GM23338 (cell line): ENCODE measurements at regions not wholly inside any gene's neighbourhood (a gene's known extent, or its start where the extent isn't known, plus 50 kb on each side); places are given as distances from the start of the nearest gene placed in this dataset.

Experiments used
- ATAC-seq: fragments of 200-7000 bp; cut with Tn5 transposase; 3 replicates; pipeline ENCODE4 v1.9.1; 2020
- DNase-seq: peaks from one replicate; pipeline ENCODE4 v3.0.0-alpha.2; 2015; ENCODE audit warnings: low spot score
- H2AFZ ChIP-seq: fragments of 200-600 bp; sonication (generic); 2 replicates; pipeline ENCODE4 v1.8.0; 2016; ENCODE audit warnings: antibody characterized with exemption, mild to moderate bottlenecking, moderate library complexity
- H3F3A ChIP-seq: fragments of 200-600 bp; sonication (generic); replicated peaks from 2 replicates; pipeline ENCODE4 v1.8.0; 2017; ENCODE audit warnings: antibody characterized with exemption, mixed run types, low read depth
- H3K27ac ChIP-seq: fragments of 200-600 bp; sonication (generic); 2 replicates; pipeline ENCODE4 v1.6.1; 2016; ENCODE audit warnings: low read depth
- H3K27me3 ChIP-seq: fragments of 200-600 bp; sonication (generic); 2 replicates; pipeline ENCODE4 v1.8.0; 2016; ENCODE audit warnings: mild to moderate bottlenecking, mixed run types, moderate library complexity; ENCODE audit not compliant: insufficient read depth
- H3K36me3 ChIP-seq: fragments of 200-600 bp; sonication (generic); 2 replicates; pipeline ENCODE4 v1.8.0; 2016; ENCODE audit warnings: mild to moderate bottlenecking; ENCODE audit not compliant: insufficient read depth
- H3K4me1 ChIP-seq: fragments of 200-600 bp; sonication (generic); 2 replicates; pipeline ENCODE4 v1.8.0; 2016; ENCODE audit warnings: mild to moderate bottlenecking, moderate library complexity; ENCODE audit not compliant: insufficient read depth
- H3K4me2 ChIP-seq: fragments of 200-600 bp; sonication (generic); 2 replicates; pipeline ENCODE4 v1.7.1; 2017; ENCODE audit warnings: mixed run types
- H3K4me3 ChIP-seq: fragments of 200-600 bp; sonication (generic); 2 replicates; pipeline ENCODE4 v1.6.1; 2016; ENCODE audit warnings: mixed run types
- H3K79me2 ChIP-seq: fragments of 200-600 bp; sonication (generic); replicated peaks from 2 replicates; pipeline ENCODE4 v1.8.0; 2017; ENCODE audit warnings: mild to moderate bottlenecking; ENCODE audit not compliant: insufficient read depth
- H3K9me2 ChIP-seq: fragments of 200-600 bp; sonication (generic); 2 replicates; pipeline ENCODE4 v1.8.0; 2017; ENCODE audit not compliant: insufficient read depth
- H4K20me1 ChIP-seq: fragments of 200-600 bp; sonication (generic); replicated peaks from 2 replicates; pipeline ENCODE4 v1.8.0; 2017; ENCODE audit warnings: mild to moderate bottlenecking; ENCODE audit not compliant: insufficient read depth
- H3K27ac Mint-ChIP-seq: 2 replicates; pipeline ENCODE4 v1.8.0; 2020; ENCODE audit warnings: inconsistent platforms, mild to moderate bottlenecking, moderate library complexity, mixed read lengths
- H3K27me3 Mint-ChIP-seq: 3 replicates; pipeline ENCODE4 v1.8.0; 2022; ENCODE audit warnings: low read depth, mild to moderate bottlenecking, moderate library complexity, mixed read lengths, inconsistent platforms; ENCODE audit not compliant: insufficient read depth, poor library complexity
- H3K36me3 Mint-ChIP-seq: 3 replicates; pipeline ENCODE4 v1.8.0; 2021; ENCODE audit warnings: low read depth, mild to moderate bottlenecking, inconsistent platforms, moderate library complexity, mixed read lengths
- H3K4me1 Mint-ChIP-seq: 3 replicates; pipeline ENCODE4 v1.8.0; 2020; ENCODE audit warnings: mild to moderate bottlenecking, inconsistent platforms, mixed read lengths
- H3K4me3 Mint-ChIP-seq: 3 replicates; pipeline ENCODE4 v1.8.0; 2021; ENCODE audit warnings: moderate library complexity, mild to moderate bottlenecking, inconsistent platforms, mixed read lengths
- H3K9me3 Mint-ChIP-seq: 3 replicates; pipeline ENCODE4 v1.8.0; 2020; ENCODE audit warnings: moderate library complexity, mild to moderate bottlenecking, inconsistent platforms, mixed read lengths
- CREB1 ChIP-seq: fragments of 250-450 bp; sonication (Bioruptor Pico); IDR thresholded peaks from 2 replicates; pipeline ENCODE4 v1.5.0; 2020; ENCODE audit warnings: low read depth, mild to moderate bottlenecking, moderate library complexity
- EZH2 ChIP-seq: fragments of 200-600 bp; sonication (generic); IDR thresholded peaks from one replicate; pipeline ENCODE4 v1.8.0; 2017; ENCODE audit warnings: antibody characterized with exemption, mild to moderate bottlenecking, low read depth; ENCODE audit not compliant: unreplicated experiment
- EZH2phosphoT487 ChIP-seq: fragments of 200-600 bp; sonication (generic); IDR thresholded peaks from one replicate; pipeline ENCODE4 v1.8.1; 2018; ENCODE audit warnings: antibody characterized with exemption; ENCODE audit not compliant: unreplicated experiment
- JUNB ChIP-seq: IDR thresholded peaks from one replicate; pipeline ENCODE4 v1.6.1; 2016; ENCODE audit warnings: antibody characterized with exemption; ENCODE audit not compliant: unreplicated experiment
- NANOG ChIP-seq: IDR thresholded peaks from 2 replicates; pipeline ENCODE4 v1.6.1; 2016; ENCODE audit warnings: antibody characterized with exemption, borderline replicate concordance
- POLR2AphosphoS5 ChIP-seq: IDR thresholded peaks from 2 replicates; pipeline ENCODE4 v1.6.1; 2016; ENCODE audit warnings: antibody characterized with exemption, low read depth
- STAT1 ChIP-seq: IDR thresholded peaks from one replicate; pipeline ENCODE4 v1.6.1; 2016; ENCODE audit warnings: antibody characterized with exemption; ENCODE audit not compliant: unreplicated experiment
- ZNF114 ChIP-seq: fragments of 250-450 bp; sonication (Bioruptor Pico); IDR thresholded peaks from 2 replicates; pipeline ENCODE4 v1.5.0; 2020; ENCODE audit warnings: mild to moderate bottlenecking, moderate library complexity
- ZNF331 ChIP-seq: fragments of 250-450 bp; sonication (Bioruptor Pico); IDR thresholded peaks from 2 replicates; pipeline ENCODE4 v1.5.0; 2020; ENCODE audit warnings: low read depth, mild to moderate bottlenecking, moderate library complexity
- TF ChIP-seq, protein P1 (sequence below): IDR thresholded peaks from one replicate; pipeline ENCODE4 v1.6.1; 2018; ENCODE audit warnings: antibody characterized with exemption; ENCODE audit not compliant: unreplicated experiment
- TF ChIP-seq, protein P2 (sequence below): IDR thresholded peaks from 2 replicates; pipeline ENCODE4 v1.6.1; 2016; ENCODE audit warnings: antibody characterized with exemption
- TF ChIP-seq, protein P3 (sequence below), 2 experiments: fragments of 200-600 bp in 1 of 2; sonication (generic) in 1 of 2; conservative IDR thresholded peaks; 2 replicates each; pipeline versions ENCODE4 v1.5.1 to v1.6.1; 2016 to 2017; ENCODE audit warnings: antibody characterized with exemption in 2 of 2, low read depth in 2 of 2, mild to moderate bottlenecking in 2 of 2, moderate library complexity in 1 of 2
- TF ChIP-seq, protein P4 (sequence below): fragments of 250-450 bp; sonication (Bioruptor Pico); IDR thresholded peaks from 2 replicates; pipeline ENCODE4 v1.5.0; 2020; ENCODE audit warnings: mild to moderate bottlenecking, moderate library complexity

DNA sequence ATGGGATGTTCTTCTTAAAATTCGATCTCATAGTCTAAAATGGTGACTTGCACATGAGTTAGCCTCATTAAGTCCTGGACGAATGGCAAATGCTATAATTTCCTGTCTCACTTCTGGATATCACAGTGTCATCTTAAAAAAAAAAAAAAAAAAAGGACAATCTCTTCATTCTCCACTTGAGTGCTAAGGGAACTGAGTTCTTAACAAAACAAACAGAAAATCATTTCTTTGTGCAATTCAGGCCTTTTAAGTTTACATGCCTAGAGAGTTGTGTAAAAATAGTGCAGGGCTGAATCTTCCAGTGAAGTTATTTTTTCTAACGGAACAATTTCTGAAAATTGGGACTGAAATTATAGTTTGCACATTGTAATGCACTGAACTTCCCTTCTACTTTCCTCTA is 122.8 kb upstream of the FAT1 start:
- peaks cover 11% of the 10 kb centered on the region for H3K36me3 Mint-ChIP-seq

More for the DNA sequence above, 122.8 kb upstream of the FAT1 start:
- Histone ChIP-seq H3K4me1 (no peaks in the 10 kb centered on the region), H3K4me2 (no peak overlapping the region), H3K36me3 (no peaks in the 10 kb centered on the region), H3K4me3 (no peak overlapping the region), H3K27me3 (no peaks in the 10 kb centered on the region), H4K20me1 (no peaks in the 10 kb centered on the region), H2AFZ (no peak overlapping the region), H3K79me2 (no peaks in the 10 kb centered on the region), H3K27ac (no peak overlapping the region), H3K9me2 (no peaks in the 10 kb centered on the region), H3F3A (no peaks in the 10 kb centered on the region)
- ATAC-seq (no peak), DNase-seq (no peak)
- Mint-ChIP-seq H3K4me3 (no peak overlapping the region), H3K4me1 (no peaks in the 10 kb centered on the region), H3K9me3 (peaks cover 20% of the 10 kb centered on the region), H3K27me3 (no peaks in the 10 kb centered on the region), H3K27ac (no peak overlapping the region)
- TF ChIP-seq EZH2phosphoT487 (no peak), ZNF331 (CRISPR knock-in tag) (no peak), STAT1 (no peak), CREB1 (CRISPR knock-in tag) (no peak), POLR2AphosphoS5 (no peak), JUNB (no peak), EZH2 (no peak), NANOG (no peak), ZNF114 (no peak)
- TF ChIP-seq, protein P1, sequence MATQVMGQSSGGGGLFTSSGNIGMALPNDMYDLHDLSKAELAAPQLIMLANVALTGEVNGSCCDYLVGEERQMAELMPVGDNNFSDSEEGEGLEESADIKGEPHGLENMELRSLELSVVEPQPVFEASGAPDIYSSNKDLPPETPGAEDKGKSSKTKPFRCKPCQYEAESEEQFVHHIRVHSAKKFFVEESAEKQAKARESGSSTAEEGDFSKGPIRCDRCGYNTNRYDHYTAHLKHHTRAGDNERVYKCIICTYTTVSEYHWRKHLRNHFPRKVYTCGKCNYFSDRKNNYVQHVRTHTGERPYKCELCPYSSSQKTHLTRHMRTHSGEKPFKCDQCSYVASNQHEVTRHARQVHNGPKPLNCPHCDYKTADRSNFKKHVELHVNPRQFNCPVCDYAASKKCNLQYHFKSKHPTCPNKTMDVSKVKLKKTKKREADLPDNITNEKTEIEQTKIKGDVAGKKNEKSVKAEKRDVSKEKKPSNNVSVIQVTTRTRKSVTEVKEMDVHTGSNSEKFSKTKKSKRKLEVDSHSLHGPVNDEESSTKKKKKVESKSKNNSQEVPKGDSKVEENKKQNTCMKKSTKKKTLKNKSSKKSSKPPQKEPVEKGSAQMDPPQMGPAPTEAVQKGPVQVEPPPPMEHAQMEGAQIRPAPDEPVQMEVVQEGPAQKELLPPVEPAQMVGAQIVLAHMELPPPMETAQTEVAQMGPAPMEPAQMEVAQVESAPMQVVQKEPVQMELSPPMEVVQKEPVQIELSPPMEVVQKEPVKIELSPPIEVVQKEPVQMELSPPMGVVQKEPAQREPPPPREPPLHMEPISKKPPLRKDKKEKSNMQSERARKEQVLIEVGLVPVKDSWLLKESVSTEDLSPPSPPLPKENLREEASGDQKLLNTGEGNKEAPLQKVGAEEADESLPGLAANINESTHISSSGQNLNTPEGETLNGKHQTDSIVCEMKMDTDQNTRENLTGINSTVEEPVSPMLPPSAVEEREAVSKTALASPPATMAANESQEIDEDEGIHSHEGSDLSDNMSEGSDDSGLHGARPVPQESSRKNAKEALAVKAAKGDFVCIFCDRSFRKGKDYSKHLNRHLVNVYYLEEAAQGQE = no peak
- TF ChIP-seq, protein P2, sequence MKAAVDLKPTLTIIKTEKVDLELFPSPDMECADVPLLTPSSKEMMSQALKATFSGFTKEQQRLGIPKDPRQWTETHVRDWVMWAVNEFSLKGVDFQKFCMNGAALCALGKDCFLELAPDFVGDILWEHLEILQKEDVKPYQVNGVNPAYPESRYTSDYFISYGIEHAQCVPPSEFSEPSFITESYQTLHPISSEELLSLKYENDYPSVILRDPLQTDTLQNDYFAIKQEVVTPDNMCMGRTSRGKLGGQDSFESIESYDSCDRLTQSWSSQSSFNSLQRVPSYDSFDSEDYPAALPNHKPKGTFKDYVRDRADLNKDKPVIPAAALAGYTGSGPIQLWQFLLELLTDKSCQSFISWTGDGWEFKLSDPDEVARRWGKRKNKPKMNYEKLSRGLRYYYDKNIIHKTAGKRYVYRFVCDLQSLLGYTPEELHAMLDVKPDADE = no peak
- TF ChIP-seq, protein P3, sequence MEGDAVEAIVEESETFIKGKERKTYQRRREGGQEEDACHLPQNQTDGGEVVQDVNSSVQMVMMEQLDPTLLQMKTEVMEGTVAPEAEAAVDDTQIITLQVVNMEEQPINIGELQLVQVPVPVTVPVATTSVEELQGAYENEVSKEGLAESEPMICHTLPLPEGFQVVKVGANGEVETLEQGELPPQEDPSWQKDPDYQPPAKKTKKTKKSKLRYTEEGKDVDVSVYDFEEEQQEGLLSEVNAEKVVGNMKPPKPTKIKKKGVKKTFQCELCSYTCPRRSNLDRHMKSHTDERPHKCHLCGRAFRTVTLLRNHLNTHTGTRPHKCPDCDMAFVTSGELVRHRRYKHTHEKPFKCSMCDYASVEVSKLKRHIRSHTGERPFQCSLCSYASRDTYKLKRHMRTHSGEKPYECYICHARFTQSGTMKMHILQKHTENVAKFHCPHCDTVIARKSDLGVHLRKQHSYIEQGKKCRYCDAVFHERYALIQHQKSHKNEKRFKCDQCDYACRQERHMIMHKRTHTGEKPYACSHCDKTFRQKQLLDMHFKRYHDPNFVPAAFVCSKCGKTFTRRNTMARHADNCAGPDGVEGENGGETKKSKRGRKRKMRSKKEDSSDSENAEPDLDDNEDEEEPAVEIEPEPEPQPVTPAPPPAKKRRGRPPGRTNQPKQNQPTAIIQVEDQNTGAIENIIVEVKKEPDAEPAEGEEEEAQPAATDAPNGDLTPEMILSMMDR (conservative IDR thresholded peaks at IDR 0.05; ENCODE audit: low read depth in 2 of 2) = no peak
- TF ChIP-seq, protein P4, sequence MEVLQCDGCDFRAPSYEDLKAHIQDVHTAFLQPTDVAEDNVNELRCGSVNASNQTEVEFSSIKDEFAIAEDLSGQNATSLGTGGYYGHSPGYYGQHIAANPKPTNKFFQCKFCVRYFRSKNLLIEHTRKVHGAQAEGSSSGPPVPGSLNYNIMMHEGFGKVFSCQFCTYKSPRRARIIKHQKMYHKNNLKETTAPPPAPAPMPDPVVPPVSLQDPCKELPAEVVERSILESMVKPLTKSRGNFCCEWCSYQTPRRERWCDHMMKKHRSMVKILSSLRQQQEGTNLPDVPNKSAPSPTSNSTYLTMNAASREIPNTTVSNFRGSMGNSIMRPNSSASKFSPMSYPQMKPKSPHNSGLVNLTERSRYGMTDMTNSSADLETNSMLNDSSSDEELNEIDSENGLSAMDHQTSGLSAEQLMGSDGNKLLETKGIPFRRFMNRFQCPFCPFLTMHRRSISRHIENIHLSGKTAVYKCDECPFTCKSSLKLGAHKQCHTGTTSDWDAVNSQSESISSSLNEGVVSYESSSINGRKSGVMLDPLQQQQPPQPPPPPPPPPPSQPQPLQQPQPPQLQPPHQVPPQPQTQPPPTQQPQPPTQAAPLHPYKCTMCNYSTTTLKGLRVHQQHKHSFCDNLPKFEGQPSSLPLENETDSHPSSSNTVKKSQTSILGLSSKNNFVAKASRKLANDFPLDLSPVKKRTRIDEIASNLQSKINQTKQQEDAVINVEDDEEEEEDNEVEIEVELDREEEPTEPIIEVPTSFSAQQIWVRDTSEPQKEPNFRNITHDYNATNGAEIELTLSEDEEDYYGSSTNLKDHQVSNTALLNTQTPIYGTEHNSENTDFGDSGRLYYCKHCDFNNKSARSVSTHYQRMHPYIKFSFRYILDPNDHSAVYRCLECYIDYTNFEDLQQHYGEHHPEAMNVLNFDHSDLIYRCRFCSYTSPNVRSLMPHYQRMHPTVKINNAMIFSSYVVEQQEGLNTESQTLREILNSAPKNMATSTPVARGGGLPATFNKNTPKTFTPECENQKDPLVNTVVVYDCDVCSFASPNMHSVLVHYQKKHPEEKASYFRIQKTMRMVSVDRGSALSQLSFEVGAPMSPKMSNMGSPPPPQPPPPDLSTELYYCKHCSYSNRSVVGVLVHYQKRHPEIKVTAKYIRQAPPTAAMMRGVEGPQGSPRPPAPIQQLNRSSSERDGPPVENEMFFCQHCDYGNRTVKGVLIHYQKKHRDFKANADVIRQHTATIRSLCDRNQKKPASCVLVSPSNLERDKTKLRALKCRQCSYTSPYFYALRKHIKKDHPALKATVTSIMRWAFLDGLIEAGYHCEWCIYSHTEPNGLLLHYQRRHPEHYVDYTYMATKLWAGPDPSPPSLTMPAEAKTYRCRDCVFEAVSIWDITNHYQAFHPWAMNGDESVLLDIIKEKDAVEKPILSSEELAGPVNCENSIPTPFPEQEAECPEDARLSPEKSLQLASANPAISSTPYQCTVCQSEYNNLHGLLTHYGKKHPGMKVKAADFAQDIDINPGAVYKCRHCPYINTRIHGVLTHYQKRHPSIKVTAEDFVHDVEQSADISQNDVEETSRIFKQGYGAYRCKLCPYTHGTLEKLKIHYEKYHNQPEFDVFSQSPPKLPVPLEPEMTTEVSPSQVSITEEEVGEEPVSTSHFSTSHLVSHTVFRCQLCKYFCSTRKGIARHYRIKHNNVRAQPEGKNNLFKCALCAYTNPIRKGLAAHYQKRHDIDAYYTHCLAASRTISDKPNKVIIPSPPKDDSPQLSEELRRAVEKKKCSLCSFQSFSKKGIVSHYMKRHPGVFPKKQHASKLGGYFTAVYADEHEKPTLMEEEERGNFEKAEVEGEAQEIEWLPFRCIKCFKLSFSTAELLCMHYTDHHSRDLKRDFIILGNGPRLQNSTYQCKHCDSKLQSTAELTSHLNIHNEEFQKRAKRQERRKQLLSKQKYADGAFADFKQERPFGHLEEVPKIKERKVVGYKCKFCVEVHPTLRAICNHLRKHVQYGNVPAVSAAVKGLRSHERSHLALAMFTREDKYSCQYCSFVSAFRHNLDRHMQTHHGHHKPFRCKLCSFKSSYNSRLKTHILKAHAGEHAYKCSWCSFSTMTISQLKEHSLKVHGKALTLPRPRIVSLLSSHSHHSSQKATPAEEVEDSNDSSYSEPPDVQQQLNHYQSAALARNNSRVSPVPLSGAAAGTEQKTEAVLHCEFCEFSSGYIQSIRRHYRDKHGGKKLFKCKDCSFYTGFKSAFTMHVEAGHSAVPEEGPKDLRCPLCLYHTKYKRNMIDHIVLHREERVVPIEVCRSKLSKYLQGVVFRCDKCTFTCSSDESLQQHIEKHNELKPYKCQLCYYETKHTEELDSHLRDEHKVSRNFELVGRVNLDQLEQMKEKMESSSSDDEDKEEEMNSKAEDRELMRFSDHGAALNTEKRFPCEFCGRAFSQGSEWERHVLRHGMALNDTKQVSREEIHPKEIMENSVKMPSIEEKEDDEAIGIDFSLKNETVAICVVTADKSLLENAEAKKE (CRISPR knock-in tag) = no peak
